OCI-LY3 (cell line): ENCODE measurements at regions not wholly inside any gene's neighbourhood (a gene's known extent, or its start where the extent isn't known, plus 50 kb on each side); places are given as distances from the start of the nearest gene placed in this dataset.
A peak's percentile ranks its signal among the peaks of the same experiment; 100 is the strongest.

ENCODE experiments used
- H2AFZ ChIP-seq: fragments of 200-600, 300-600 bp; shearing (Covaris generic); 2 replicates; pipeline ENCODE4 v1.6.0; 2014; ENCODE audit warnings: antibody characterized with exemption, low read depth, low read length
- H3K27ac ChIP-seq: fragments of 200-600, 300-600 bp; sonication (generic); 2 replicates; pipeline ENCODE4 v1.5.1; 2014; ENCODE audit warnings: mild to moderate bottlenecking, low read length, moderate library complexity, mixed read lengths
- H3K27me3 ChIP-seq: fragments of 200-600, 300-600 bp; sonication (generic); 2 replicates; pipeline ENCODE4 v1.6.1; 2014; ENCODE audit warnings: low read depth, low read length, mixed read lengths
- H3K36me3 ChIP-seq: fragments of 200-600, 300-600 bp; sonication (generic); replicated peaks from 2 replicates; pipeline ENCODE3; 2014; ENCODE audit warnings: low read depth, low read length, mixed read lengths
- H3K4me1 ChIP-seq: fragments of 300-600, 200-600 bp; sonication (generic); 2 replicates; pipeline ENCODE4 v1.6.1; 2014; ENCODE audit warnings: low read length, mixed read lengths
- H3K4me2 ChIP-seq: fragments of 200-600, 300-600 bp; sonication (generic); 2 replicates; pipeline ENCODE4 v1.6.1; 2014; ENCODE audit warnings: low read length, mixed read lengths
- H3K4me3 ChIP-seq: fragments of 300-600, 200-600 bp; sonication (generic); 2 replicates; pipeline ENCODE4 v1.5.1; 2014; ENCODE audit warnings: antibody characterized with exemption, mild to moderate bottlenecking, low read length, moderate library complexity
- H3K79me2 ChIP-seq: fragments of 300-600, 200-600 bp; shearing (Covaris generic); 2 replicates; pipeline ENCODE4 v1.6.1; 2014; ENCODE audit warnings: mild to moderate bottlenecking, low read length, mixed read lengths
- H3K9ac ChIP-seq: fragments of 300-600, 200-600 bp; shearing (Covaris generic); 2 replicates; pipeline ENCODE4 v1.6.0; 2014; ENCODE audit warnings: mild to moderate bottlenecking, low read length, moderate library complexity
- H3K9me3 ChIP-seq: fragments of 200-600, 300-600 bp; shearing (Covaris generic); 2 replicates; pipeline ENCODE4 v1.6.1; 2014; ENCODE audit warnings: low read length, mixed read lengths; ENCODE audit not compliant: insufficient read depth
- H4K20me1 ChIP-seq: fragments of 200-600, 300-600 bp; sonication (generic); 2 replicates; pipeline ENCODE4 v1.6.1; 2016; ENCODE audit warnings: low read length, mixed read lengths; ENCODE audit not compliant: insufficient read depth
- CTCF ChIP-seq: fragments of 200-600, 300-600 bp; sonication (generic); IDR thresholded peaks from 2 replicates; pipeline ENCODE4 v1.5.1; 2014; ENCODE audit warnings: antibody characterized with exemption, low read length, low read depth
- EZH2phosphoT487 ChIP-seq: fragments of 200-600 bp; shearing (Covaris generic); IDR thresholded peaks from 2 replicates; pipeline ENCODE4 v1.6.1; 2018; ENCODE audit warnings: antibody characterized with exemption, mixed run types, low read depth

GRCh38 chr3:150307311-150308036 is 100.6 kb upstream of the TSC22D2 start:
- H3K36me3 ChIP-seq, result no peaks in the 10 kb centered on the region
- H3K27ac ChIP-seq, result no peak overlapping the region
- H3K4me3 ChIP-seq, result no peak overlapping the region
- no peaks in the 10 kb centered on the region for H3K9me3 ChIP-seq
- no peaks in the 10 kb centered on the region for H3K79me2 ChIP-seq
- no peak overlapping the region for H3K4me2 ChIP-seq
- no peak for TF ChIP-seq CTCF
- TF ChIP-seq EZH2phosphoT487, result no peak
- H3K9ac ChIP-seq, result no peak overlapping the region
- H4K20me1 ChIP-seq, result no peaks in the 10 kb centered on the region
- no peak overlapping the region for H2AFZ ChIP-seq
- H3K4me1 ChIP-seq, result peaks cover 4% of the 10 kb centered on the region; the same call in 1 of the 2 replicates
- 0 out of 2 replicates have a peak, but pooled peaks cover 8% of the 10 kb centered on the region for H3K27me3 ChIP-seq

DNA sequence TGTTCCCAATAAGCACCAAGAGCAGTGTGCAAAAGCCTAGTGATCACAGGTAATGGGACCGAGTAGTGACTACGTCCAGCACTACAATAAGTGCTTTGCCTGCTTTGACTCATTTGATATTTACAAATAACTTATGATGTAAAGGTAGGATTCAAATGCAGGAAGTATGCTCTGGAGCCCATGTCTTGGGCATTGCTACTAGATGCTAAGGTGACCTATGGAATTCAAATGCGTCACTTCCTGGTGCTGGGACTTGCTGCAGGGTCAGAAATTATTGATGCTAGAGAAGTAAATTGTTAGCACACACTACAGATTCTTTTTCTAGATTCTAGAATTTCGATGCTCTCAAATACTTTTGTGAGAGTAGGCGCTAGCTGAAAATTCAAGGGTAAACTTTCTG is 101.2 kb upstream of the TSC22D2 start:
- Histone ChIP-seq H3K9me3 (no peaks in the 10 kb centered on the region), H2AFZ (no peak overlapping the region), H3K4me1 (peaks cover 4% of the 10 kb centered on the region; the same call in 1 of the 2 replicates)

DNA sequence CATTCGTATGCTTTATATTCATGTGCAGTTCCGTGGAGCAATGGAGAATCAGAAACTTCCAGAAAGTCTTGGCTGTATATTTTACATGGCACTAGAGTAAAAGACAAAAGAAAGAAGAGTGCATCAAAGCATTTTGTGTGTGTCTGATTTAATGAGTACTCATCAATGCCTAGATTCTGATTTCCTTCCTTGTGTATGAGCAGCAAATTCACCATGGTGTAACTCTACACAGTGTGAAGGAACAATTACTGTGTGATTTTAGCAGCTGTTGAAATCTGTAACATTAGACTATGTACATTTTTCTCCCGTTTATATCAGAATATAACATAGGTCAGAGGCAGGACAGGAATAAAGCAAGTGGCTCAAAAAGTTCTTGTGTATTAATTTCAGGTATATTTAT is 102.0 kb upstream of the TSC22D2 start:
- TF ChIP-seq EZH2phosphoT487 (no peak), CTCF (no peak)
- Histone ChIP-seq H3K4me1 (peaks cover 4% of the 10 kb centered on the region; the same call in 1 of the 2 replicates), H3K36me3 (no peaks in the 10 kb centered on the region), H3K9me3 (no peaks in the 10 kb centered on the region), H3K27me3 (0 out of 2 replicates have a peak, but pooled peaks cover 8% of the 10 kb centered on the region), H2AFZ (no peak overlapping the region), H3K27ac (no peak overlapping the region), H3K9ac (no peak overlapping the region), H3K79me2 (no peaks in the 10 kb centered on the region), H4K20me1 (no peaks in the 10 kb centered on the region), H3K4me2 (no peak overlapping the region), H3K4me3 (no peak overlapping the region)

More for the DNA sequence above, 101.2 kb upstream of the TSC22D2 start:
- H3K36me3 ChIP-seq, result no peaks in the 10 kb centered on the region
- no peaks in the 10 kb centered on the region for H4K20me1 ChIP-seq
- H3K4me3 ChIP-seq, result no peak overlapping the region
- TF ChIP-seq CTCF (no peak), EZH2phosphoT487 (no peak)
- H3K79me2 ChIP-seq, result no peaks in the 10 kb centered on the region
- no peak overlapping the region for H3K4me2 ChIP-seq
- no peak overlapping the region for H3K27ac ChIP-seq
- no peak overlapping the region for H3K9ac ChIP-seq
- H3K27me3 ChIP-seq, result 0 out of 2 replicates have a peak, but pooled peaks cover 8% of the 10 kb centered on the region

GRCh38 chr3:150303768-150304167 is 104.3 kb upstream of the TSC22D2 start:
- Histone ChIP-seq H3K79me2 (no peaks in the 10 kb centered on the region), H3K4me1 (peaks cover 4% of the 10 kb centered on the region; the same call in 1 of the 2 replicates), H3K9ac (no peak overlapping the region), H3K36me3 (no peaks in the 10 kb centered on the region), H3K4me3 (no peak overlapping the region), H2AFZ (no peak overlapping the region), H3K4me2 (no peak overlapping the region), H4K20me1 (no peaks in the 10 kb centered on the region), H3K9me3 (no peaks in the 10 kb centered on the region), H3K27ac (no peak overlapping the region), H3K27me3 (0 out of 2 replicates have a peak, but pooled peaks cover 8% of the 10 kb centered on the region)
- peak; percentile 38 for TF ChIP-seq CTCF
- no peak for TF ChIP-seq EZH2phosphoT487
